Astrocyte (in vitro differentiated cells and primary cell): ENCODE measurements at regions not wholly inside any gene's neighbourhood (a gene's known extent, or its start where the extent isn't known, plus 50 kb on each side); places are given as distances from the start of the nearest gene placed in this dataset.

Experiments used
- CTCF ChIP-seq: IDR thresholded peaks from 2 replicates; pipeline ENCODE4 v1.5.1; 2011; ENCODE audit warnings: low read depth, mild to moderate bottlenecking, inconsistent platforms, low read length, moderate library complexity; ENCODE audit not compliant: insufficient read depth
- EZH2 ChIP-seq: IDR thresholded peaks from 2 replicates; pipeline ENCODE4 v1.6.1; 2012; ENCODE audit warnings: mild to moderate bottlenecking, low read length, inconsistent platforms; ENCODE audit not compliant: insufficient read depth

DNA sequence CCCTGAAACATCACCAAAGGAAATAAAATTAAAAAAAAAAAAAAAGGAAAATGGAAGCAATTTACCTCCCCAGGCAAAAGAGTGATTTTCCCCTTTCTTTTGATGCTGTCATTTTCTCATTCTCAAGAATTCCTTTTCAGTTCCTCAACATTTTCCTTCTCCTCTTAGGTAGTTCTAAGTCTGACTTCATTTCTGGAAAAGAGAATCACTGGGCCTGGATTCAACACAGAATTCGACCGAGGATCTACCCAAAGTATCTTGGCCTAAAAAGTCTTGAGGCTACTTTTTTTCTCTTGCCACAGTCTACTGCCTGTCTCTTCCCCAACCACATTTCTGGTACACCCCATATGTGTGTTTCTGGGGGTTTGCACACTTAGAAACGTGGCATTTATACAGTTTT is 717.8 kb upstream of the TBX3 start:
- TF ChIP-seq CTCF (no peak), EZH2 (no peak)
